ENCODE measurements at regions not wholly inside any gene's neighbourhood (a gene's known extent, or its start where the extent isn't known, plus 50 kb on each side); places are given as distances from the start of the nearest gene placed in this dataset.
A peak's percentile ranks its signal among the peaks of the same experiment; 100 is the strongest.

DNA sequence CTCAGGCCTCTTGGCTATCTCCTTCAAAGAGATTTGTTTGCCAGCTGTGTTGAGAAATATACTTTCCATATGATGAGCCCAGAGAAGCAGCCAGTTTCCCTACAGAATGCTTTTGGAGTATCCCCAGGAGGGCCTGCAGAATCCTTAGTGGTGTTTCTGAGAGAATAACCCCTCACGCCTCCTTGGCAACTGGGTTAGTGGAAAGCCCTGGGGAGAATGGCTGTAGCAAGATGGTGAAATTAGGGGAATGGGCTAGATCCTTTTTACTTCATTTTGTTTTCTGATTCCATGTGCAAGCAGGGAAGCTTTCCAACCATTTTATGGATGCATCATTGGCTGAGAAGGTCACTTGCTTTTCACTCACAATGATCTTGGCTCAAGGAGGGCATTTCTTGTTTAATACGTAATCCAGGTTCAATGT is 364.6 kb downstream of the DMRT2 start:
- H3K27me3 ChIP-seq (ENCODE audit: low read length), result no peaks in the 10 kb centered on the region
- H3K27ac ChIP-seq (ENCODE audit: low read length), result no peak overlapping the region
- no peaks in the 10 kb centered on the region for H4K20me1 ChIP-seq (ENCODE audit: low read length)
- no peaks in the 10 kb centered on the region for H3K79me2 ChIP-seq (ENCODE audit: low read length)
- H2AFZ ChIP-seq (ENCODE audit: low read length), result no peak overlapping the region
- no peaks in the 10 kb centered on the region for H3K9me2 ChIP-seq (replicated peaks; ENCODE audit: low read length)
- intact Hi-C loops (cut with micrococcal nuclease), result no loop called here
- no peaks in the 10 kb centered on the region for H3K9me3 ChIP-seq (ENCODE audit: low read length)
- ATAC-seq (no peak), DNase-seq (no peak)
- ChIA-PET CTCF (no interaction called here), POLR2A (ENCODE audit: unreplicated experiment) (no interaction called here)
- no peaks in the 10 kb centered on the region for H3K4me1 ChIP-seq (ENCODE audit: insufficient read depth, low read length)
- no TSS peak for BruUV-seq (replicated peaks)
- no peaks in the 10 kb centered on the region for H3F3A ChIP-seq (ENCODE audit: low read length, unreplicated experiment)
- H3K4me2 ChIP-seq (ENCODE audit: low read length), result no peak overlapping the region
- H3K9ac ChIP-seq (ENCODE audit: low read length), result no peak overlapping the region
- no peak overlapping the region for H3K4me3 ChIP-seq (ENCODE audit: low read length)
- TF ChIP-seq EZH2 (IDR thresholded peaks at IDR 0.05; ENCODE audit: low read length, unreplicated experiment) (no peak), EZH2phosphoT487 (IDR thresholded peaks at IDR 0.05; ENCODE audit: borderline replicate concordance, low read length) (no peak)
- TF ChIP-seq, protein P1, sequence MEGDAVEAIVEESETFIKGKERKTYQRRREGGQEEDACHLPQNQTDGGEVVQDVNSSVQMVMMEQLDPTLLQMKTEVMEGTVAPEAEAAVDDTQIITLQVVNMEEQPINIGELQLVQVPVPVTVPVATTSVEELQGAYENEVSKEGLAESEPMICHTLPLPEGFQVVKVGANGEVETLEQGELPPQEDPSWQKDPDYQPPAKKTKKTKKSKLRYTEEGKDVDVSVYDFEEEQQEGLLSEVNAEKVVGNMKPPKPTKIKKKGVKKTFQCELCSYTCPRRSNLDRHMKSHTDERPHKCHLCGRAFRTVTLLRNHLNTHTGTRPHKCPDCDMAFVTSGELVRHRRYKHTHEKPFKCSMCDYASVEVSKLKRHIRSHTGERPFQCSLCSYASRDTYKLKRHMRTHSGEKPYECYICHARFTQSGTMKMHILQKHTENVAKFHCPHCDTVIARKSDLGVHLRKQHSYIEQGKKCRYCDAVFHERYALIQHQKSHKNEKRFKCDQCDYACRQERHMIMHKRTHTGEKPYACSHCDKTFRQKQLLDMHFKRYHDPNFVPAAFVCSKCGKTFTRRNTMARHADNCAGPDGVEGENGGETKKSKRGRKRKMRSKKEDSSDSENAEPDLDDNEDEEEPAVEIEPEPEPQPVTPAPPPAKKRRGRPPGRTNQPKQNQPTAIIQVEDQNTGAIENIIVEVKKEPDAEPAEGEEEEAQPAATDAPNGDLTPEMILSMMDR (conservative IDR thresholded peaks at IDR 0.05; ENCODE audit: low read depth, low read length), result no peak
- H3K36me3 ChIP-seq (ENCODE audit: low read depth, low read length), result no peaks in the 10 kb centered on the region

DNA sequence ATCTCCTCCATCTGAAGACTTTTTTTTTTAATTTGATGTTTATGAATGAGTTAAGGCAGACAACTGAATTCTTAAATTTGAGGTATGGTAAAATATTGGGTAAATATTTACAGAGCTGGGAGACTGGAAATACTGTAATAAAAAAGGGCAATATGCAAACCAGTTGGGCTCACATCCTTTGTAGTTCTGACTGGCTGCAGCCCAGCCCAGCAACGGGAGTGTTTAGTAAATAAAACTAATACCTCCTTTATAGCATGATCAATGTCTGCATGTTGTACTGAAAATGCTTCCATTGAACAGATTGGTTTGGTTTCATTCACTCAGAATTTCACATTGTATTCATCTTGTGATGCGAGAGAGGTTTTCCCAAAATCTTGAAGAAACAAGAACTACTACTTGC is 365.0 kb downstream of the DMRT2 start:
- Histone ChIP-seq H3K9me2 (replicated peaks; ENCODE audit: low read length) (no peaks in the 10 kb centered on the region), H3K4me3 (ENCODE audit: low read length) (no peak overlapping the region), H3K27ac (ENCODE audit: low read length) (no peak overlapping the region), H3K9ac (ENCODE audit: low read length) (no peak overlapping the region), H3K79me2 (ENCODE audit: low read length) (no peaks in the 10 kb centered on the region), H2AFZ (ENCODE audit: low read length) (no peak overlapping the region), H3K27me3 (ENCODE audit: low read length) (no peaks in the 10 kb centered on the region), H3F3A (ENCODE audit: low read length, unreplicated experiment) (no peaks in the 10 kb centered on the region), H4K20me1 (ENCODE audit: low read length) (no peaks in the 10 kb centered on the region), H3K36me3 (ENCODE audit: low read depth, low read length) (no peaks in the 10 kb centered on the region), H3K4me1 (ENCODE audit: insufficient read depth, low read length) (no peaks in the 10 kb centered on the region), H3K4me2 (ENCODE audit: low read length) (no peak overlapping the region), H3K9me3 (ENCODE audit: low read length) (no peaks in the 10 kb centered on the region)
- BruUV-seq (replicated peaks), result no TSS peak
- CTCF ChIA-PET, result no interaction called here
- POLR2A ChIA-PET (ENCODE audit: unreplicated experiment), result no interaction called here
- DNase-seq, result no peak
- TF ChIP-seq EZH2phosphoT487 (IDR thresholded peaks at IDR 0.05; ENCODE audit: borderline replicate concordance, low read length) (no peak), EZH2 (IDR thresholded peaks at IDR 0.05; ENCODE audit: low read length, unreplicated experiment) (no peak)
- TF ChIP-seq, protein P1 (conservative IDR thresholded peaks at IDR 0.05; ENCODE audit: low read depth, low read length), result no peak
- ATAC-seq, result no peak
- intact Hi-C loops (cut with micrococcal nuclease), result no loop called here

DNA sequence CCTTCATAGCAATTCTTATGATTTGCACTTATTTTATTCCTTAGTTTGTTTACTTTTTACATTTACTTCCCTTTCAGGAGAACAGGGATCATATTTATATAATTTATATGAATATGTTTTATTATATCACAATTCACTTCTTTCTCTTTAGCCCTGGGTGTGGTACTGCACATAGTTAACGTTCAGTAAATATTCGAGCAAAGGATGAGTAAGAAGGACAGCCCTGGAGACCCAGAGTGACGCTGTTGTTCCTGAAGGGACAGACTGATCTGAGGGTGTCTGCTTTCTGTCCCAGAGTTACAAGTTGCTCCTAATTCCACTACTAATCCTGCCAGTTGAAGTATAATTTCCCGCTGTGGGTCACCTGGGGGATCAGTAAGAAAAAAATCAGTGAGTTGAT is 366.1 kb downstream of the DMRT2 start:
- no TSS peak for BruUV-seq (replicated peaks)
- H3K9me2 ChIP-seq (replicated peaks; ENCODE audit: low read length), result no peaks in the 10 kb centered on the region
- TF ChIP-seq, protein P1 (conservative IDR thresholded peaks at IDR 0.05; ENCODE audit: low read depth, low read length), result no peak
- TF ChIP-seq EZH2 (IDR thresholded peaks at IDR 0.05; ENCODE audit: low read length, unreplicated experiment) (no peak), EZH2phosphoT487 (IDR thresholded peaks at IDR 0.05; ENCODE audit: borderline replicate concordance, low read length) (no peak)
- no peaks in the 10 kb centered on the region for H3K4me1 ChIP-seq (ENCODE audit: insufficient read depth, low read length)
- ChIA-PET POLR2A (ENCODE audit: unreplicated experiment) (no interaction called here), CTCF (no interaction called here)
- H3K27me3 ChIP-seq (ENCODE audit: low read length), result no peaks in the 10 kb centered on the region
- no peaks in the 10 kb centered on the region for H4K20me1 ChIP-seq (ENCODE audit: low read length)
- no peaks in the 10 kb centered on the region for H3K79me2 ChIP-seq (ENCODE audit: low read length)
- no peak for ATAC-seq
- H3K4me3 ChIP-seq (ENCODE audit: low read length), result no peak overlapping the region
- DNase-seq, result peak; percentile 4
- no peaks in the 10 kb centered on the region for H3K9me3 ChIP-seq (ENCODE audit: low read length)
- no peak overlapping the region for H3K9ac ChIP-seq (ENCODE audit: low read length)
- H3F3A ChIP-seq (ENCODE audit: low read length, unreplicated experiment), result no peaks in the 10 kb centered on the region
- H3K27ac ChIP-seq (ENCODE audit: low read length), result no peak overlapping the region
- no peak overlapping the region for H3K4me2 ChIP-seq (ENCODE audit: low read length)
- intact Hi-C loops (cut with micrococcal nuclease), result no loop called here
- no peaks in the 10 kb centered on the region for H3K36me3 ChIP-seq (ENCODE audit: low read depth, low read length)
- no peak overlapping the region for H2AFZ ChIP-seq (ENCODE audit: low read length)
